NCI-H1048 (cell line): ENCODE measurements at regions not wholly inside any gene's neighbourhood (a gene's known extent, or its start where the extent isn't known, plus 50 kb on each side); places are given as distances from the start of the nearest gene placed in this dataset.

ENCODE experiments used
- DNase-seq: peaks from one replicate; lab custom pipeline; 2025; lab: John Stamatoyannopoulos, UW

DNA sequence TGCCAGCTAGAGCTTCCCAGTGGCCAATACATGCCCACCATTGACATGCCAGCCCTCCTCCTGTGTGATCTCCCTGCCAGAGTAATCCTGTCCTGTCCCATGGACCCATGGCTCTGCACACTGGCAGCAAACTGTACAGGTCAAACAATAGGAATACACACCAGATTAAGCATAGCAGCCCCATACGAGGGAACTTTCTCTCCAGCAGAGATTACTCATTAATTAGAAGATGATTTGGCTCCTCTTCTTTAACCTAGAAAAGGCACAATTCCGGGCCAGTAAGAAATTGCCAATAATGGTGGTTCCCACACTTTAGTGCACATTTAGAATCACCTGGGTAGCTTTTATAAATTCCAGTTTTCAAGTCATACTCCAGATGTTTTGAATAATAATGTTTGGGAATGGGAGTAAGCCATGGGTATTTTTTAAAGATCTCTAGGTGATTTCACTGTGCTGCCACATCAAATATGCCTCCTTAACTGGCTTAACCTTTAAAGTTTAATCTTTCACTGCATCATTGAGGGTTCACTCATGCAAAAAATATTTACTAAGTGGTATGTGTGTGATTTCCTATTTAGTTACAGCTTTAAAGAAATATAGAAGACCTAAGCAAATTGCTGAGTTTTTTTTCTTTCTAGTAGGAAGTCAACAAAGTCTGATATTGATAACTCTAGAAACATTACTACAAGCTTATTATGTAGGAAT is 277.6 kb upstream of the NWD2 start:
- no peak for DNase-seq

DNA sequence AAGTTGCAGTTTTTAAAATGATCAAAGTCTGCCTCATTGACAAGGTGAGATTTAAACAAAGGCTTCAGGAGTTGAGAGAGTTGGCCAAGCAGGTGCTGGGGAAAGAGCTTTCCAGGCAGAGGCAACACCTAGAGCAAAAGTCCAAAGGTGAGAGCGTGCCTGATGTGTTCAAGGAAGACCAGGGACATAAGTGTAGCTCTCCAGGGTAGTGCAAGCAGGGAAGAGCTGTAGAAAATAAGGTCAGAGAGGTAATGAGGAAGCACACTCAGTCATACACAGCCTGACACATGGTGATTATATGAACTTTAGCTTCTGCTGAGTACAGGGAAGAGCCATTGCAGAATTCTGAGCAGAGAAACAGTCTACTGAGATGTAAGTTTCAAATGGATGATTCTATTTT is 265.0 kb upstream of the NWD2 start:
- no peak for DNase-seq

DNA sequence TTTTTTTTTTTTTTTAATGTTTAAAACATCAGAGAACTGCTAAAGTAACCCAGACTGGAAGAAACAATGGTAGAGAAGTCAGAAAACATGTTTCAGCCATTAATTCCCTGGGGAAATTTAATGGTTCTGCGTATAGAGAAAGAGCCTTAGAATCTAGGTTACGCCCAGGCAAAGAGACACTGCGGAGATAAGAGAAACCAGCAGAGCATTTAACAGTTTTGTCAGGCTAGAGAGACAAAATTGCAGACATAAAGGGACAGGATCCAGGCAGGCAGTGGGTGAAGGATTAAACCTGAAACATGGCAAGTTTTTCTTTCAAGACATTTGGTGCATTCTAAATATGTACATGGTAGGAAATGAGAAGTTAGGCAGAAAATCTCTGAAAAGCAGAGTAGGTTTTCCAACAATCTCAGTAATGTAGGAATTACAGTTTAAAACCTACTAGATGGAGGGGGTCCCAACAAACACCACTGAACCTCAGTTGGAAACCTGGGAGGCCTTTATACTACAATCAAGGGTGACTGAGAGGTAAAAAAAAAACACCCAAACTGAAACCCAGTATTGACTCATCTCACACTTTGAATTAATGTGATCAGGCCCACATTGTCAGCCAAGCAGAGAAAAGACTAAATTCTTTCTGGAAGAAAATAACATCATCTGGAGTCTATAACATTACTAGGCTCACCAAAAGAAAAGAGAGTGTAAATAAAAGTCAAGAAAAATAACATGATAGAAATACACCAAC is 254.2 kb upstream of the NWD2 start:
- no peak for DNase-seq

DNA sequence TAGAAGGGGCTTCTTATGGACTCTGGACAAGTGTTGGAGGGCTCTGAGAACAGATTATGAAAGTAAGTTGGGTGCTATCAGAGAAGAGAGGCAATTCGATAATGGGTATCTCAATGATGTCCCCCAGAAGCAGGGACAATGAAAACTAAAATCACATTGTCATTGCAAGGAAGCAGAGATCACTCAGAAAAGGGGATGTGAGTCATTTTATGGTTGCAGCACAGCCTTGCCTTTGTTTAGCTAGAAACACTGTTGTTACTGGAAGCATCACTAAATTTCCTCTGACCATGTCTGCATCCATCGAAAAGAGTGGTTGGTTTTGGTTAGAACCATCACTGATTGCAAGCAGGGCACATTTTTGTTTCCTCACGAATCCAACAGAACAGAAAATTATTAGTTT is 246.8 kb upstream of the NWD2 start:
- no peak for DNase-seq

DNA sequence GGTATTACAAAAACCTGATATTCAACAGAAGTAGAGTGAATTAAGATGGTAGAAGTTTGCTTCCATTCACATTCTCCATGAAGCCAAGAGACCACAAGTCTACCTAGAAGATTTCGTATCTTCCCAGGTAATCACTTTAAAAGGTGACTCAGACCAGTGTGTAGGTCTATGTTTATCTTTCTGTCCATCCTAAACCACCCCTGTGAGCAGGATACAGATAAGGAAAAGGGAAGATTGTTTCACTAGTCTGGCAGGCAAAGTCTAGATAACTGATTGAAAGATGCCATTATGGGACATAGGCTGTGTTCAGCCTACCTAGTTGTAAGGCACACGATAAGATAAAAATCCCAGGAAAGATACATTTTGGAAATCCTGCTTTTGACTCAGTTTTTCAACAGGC is 244.3 kb upstream of the NWD2 start:
- no peak for DNase-seq

DNA sequence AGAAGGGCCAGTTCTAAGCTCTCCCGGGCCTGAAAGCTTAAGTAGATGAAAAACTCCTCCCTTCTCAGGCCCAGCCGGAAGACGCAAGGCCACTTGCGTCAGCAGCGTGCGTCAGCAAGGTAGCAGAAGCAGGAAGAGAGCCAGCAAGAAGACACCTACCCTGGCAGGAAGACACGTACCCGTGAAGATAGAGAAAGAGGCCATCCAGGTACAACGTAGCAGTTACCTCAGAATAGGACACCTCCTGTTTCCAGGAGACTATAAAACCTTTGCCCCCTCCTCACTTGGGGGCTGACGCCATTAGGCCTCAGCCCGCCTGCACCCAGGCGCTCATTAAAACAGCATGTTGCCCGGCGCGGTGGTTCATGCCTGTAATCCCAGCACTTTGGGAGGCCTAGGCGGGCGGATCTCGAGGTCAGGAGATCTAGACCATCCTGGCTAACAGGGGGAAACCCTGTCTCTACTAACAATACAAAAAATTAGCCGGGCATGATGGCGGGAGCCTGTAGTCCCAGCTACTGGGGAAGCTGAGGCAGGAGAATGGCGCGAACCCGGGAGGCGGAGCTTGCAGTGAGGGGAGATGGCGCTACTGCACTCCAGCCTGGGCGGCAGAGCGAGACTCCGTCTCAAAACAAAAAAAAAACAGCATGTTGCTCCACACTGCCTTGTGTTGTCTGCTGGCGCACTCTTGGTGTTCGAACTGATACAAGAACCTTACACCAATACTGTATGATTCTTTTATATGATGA is 242.7 kb upstream of the NWD2 start:
- no peak for DNase-seq

DNA sequence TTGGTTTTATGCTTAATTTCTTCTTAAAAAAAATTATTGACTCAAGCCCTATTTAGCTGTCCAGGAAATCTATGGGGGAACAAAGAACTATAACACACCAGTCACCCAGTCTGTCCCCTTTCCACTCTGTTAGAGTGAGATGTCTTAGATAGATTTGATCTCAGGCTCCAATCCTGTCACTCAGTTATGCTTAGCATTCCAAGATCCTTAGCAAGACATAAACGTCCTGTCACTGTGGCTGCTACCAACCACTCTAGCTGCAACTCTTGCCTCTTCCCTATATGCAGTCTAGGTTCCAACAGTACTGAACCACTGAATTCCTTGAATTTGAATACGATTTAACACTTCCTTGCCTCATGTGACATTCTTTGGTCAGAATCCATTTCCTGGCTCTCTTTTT is 241.9 kb upstream of the NWD2 start:
- DNase-seq: peak; percentile 12

DNA sequence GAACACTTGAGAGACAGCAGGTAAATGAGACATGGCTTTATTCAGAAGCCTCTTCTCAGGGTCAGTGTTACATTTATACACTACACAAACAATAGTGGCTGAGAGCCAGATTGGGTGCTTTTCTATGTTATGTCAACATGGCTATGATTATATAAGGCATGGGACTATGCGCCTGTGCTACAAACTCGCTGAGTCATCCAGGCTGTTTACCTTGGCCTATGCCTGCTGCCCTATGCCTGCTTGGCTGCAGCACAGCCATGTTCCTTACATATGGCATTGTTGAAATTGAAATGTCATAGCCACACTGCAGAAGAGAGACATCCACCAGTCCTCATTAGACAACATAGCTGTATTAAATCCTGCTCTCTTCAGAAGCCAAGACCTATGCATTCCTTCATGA is 236.3 kb upstream of the NWD2 start:
- no peak for DNase-seq

DNA sequence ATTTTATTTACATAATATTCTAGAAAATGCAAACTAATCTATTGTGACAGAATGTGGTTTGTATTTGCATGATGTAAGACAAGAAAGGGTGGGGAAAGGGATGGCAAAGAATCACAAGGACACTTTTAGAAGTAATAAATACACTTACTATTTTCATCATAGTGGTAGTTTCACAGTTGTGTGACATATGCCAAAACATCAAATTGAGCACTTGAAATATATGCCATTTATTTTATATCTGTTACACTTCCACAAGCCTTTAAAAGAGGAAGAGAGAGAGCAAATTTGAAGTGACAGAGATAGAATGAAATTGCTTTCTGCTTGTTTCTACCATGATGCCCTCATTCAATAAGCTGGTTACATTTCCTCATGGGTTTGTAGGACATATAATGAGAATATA is 230.0 kb upstream of the NWD2 start:
- DNase-seq: no peak

DNA sequence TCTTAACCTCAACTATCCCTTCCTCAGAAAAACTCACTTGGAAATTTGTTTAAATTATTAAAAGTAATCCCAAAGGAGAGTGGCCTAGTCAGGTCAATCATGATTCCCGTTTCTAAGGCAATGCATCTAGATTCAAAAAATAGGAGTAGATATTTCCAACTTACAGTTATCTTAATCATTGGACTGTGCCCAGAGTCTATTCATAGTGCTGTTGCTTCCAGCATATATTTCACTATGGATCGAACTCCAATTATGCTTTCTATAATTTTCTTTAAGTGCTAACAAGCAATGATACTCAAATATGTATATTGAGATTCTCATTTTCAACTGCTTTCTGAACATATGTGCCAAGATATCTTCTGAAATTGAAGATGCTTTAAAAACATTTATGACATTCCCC is 229.2 kb upstream of the NWD2 start:
- DNase-seq: no peak

DNA sequence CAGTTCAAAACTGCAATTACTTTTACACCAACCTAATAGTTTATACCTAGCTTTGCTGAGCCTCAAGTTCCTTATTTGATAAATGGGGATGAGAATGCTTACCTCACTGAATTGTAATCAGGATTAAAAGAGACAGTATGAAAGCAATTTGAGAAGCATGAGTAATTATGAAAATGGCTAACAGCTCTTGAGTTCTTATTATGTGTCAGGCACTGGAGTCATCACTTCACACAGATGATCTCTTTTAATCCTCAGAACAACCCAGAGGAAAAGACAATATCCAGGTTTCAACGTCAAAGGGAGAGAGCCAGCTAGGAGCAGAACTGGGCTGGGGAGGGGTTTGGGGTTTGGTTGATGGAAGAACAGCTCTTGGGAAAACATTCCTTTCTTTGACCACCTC is 221.0 kb upstream of the NWD2 start:
- DNase-seq: no peak

DNA sequence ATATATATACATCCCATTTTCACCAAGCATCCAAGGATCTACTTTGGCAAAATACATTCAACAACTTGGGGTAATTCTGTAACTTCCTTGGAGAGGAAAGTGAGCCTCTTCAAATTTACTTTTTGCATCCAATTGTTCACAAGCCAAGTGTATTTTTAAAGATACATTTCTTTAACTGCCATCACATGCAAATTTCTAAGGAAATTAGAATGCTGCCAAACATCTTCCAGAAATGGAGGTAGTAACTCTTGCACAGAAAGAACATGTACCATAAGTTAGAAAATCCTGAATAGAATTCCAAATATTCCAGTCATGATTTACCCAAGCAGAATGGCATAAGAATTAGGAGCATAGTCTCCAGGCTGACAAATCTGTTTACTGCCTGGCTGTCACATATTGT is 220.5 kb upstream of the NWD2 start:
- no peak for DNase-seq

DNA sequence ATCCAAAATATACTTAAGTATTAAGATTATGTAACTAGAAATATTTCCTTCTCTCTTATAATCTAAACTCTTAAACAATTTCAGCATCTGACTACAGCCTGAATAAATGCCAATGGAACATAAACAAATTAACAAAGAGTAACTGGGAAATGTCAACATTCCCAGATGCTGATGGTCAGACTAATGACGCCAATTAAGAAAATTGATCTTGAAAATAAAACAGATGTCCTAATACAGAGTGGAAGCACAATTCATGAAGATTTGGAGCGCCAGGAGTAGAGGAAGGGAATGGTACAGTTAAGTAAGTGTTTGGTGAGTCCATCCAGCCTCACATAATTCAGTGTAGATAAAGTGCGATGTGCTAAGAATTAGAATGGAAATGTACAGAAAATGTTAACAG is 203.7 kb upstream of the NWD2 start:
- no peak for DNase-seq

DNA sequence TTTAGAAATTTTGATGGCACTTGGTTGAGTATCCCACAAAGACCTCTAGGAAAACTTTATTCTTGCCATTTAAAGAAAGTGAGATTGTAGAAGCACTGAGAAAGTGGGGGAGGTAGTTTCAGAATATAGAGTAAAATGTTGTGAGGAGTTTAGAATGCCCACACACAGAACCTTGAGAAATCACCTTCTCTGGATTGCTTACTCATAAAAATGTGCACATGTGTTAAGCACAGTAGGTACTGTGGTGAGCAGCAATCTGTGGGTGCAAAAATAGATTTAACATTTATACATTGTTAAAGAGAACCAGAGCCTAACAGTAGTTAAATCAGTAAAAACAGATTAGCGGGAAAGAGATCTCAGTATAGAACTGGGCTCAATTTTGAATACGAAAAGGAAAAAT is 201.2 kb upstream of the NWD2 start:
- DNase-seq: no peak

DNA sequence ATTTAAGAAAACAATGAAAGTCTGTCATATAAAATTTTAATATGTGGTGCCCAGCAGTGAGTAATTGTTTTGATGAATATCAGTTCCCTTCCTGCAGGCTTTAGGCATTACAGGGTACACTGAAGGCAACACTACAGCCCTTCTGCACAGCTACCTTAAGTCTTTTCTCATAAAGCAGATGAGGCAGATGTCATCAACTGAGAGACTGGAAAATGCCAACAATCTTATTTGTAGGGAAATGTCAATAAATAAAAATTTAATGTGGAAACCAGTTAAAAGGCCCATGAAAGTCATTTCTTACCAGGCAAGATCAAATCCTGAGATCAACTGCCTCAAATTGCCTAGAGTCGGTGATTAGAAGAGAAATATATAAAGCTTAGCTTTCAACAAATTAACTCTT is 193.4 kb upstream of the NWD2 start:
- no peak for DNase-seq

DNA sequence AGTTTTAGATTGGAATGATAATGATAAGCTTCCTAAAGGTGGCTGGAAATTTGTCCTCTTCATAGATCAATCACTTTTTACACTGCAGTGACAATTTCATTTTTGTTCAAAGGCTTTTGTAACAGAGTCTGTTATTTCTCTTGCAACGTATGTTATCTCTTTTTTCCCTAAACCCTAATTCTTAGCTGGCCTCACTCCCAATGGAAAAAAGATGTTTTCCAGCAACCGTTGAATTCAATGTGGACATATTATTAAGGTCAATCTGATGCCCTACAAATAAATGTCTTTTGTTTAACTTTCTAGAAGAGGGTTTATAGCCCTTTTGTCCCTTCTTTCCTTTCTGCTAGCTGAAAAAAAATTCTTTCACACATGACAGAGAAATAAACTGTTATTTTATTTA is 192.7 kb upstream of the NWD2 start:
- DNase-seq: no peak

DNA sequence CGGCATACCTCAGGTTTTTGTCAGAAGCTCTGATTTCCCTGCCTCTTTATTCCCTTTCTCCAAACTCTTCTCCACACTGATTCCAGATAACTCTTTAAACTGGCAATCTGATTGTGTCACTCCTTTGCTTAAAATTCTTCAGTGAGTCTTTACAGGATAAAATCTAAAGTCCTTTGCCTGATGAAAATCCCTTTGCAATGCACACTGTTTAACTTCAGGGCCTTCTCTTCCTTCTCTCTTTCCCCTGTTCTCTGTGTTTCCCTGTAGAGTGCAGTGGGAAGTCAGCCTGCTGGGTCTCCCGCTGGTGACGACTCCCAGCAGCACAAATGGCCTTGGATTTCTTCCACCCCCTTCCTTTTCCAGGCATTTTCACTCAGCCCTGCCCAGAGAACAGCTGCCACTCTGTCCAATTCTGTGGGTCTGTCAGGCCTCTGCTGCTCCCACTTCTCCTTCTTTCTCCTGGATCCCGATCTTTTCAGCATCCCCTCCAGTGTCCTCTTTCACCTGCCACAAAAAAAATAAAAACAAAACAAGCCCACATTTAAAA is 189.9 kb upstream of the NWD2 start:
- no peak for DNase-seq

DNA sequence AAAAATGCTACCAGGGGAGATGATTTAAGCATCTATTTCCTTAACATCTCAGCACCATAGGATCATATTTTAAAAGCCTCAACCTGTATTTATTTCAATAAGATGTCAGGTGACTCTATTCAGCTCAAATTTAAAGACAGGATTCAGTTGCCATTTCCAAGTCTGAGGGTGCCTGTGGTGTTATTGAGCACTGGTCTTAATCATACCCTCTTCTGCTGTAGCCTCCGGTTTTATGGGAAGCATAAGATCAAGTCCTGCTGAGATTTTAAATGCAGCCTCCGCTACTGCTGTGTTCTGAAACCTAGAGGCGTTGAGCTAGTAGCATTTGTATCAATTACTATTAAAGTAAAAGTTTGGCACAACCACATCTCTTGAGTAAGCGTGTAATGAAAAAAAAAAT is 185.7 kb upstream of the NWD2 start:
- no peak for DNase-seq

DNA sequence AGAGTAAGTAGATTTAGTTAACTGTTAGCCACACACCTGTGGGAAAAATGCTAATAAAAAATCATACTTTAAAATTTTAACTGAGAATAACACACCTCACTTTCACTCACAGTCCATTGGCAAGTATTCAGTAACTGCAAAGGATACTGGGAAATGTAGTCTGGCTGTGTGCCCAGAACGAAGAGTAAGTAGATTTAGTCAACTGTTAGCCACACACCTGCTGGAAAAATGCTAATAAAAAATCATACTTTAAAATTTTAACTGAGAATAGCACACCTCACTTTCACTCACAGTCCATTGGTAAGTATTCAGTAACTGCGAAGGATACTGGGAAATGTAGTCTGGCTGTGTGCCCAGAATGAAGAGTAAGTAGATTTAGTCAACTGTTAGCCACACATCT is 178.4 kb upstream of the NWD2 start:
- no peak for DNase-seq

DNA sequence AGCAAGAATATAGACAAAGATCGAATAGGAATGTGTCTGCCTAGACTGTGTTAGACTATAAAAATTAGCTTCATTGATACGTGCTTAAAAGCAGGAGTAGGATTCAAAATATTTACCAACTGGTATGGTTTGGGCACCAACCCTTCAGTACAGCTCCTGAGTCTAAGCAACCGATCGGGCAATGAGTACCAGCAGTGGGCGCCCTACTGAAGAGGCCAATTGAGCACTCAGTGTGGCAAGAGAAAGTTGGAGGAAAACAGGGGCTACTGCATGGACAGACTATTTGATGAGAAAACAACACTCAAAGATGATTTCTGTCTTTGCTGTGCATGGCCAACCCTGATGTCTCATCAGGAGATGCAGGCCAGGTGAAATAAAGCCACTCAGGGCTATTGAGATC is 176.0 kb upstream of the NWD2 start:
- DNase-seq: no peak

DNA sequence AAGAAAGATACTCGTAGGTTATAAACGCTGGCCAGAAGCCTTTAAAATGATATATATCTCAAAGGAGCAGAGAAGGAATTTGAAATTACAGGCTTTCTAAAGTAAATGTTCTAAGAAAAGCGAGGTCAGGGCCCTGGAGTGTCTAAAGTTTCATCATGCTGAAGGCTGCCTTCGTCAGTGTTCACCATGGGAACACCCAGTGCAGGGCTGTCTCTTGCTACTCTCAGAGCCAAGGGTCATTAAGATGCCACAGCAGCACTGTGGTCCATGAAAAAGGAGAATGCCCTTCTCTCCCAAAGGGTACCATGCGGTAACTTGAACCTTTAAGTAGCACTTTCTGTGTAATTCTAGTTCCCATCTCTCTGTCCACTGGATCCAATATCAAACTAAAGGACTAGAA is 174.5 kb upstream of the NWD2 start:
- no peak for DNase-seq

DNA sequence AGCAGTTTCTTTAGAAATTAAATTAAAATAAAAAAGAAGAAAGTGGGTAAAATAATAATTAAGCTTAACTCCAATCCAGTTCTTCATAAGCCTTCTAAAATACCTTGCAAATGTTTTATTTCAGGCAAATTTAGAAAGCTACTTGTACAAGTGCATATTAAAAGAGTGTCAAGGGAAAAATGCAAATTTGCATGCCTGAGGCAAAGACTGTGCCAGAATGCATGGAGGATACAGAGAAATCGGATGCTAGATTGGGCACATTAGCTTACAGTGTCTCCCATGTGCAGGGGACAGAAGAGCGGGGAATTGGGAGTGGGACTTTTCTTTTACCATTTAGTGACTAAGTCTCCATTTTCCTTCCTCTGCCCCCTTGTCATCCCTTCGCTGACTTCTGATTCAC is 173.0 kb upstream of the NWD2 start:
- DNase-seq: peak; percentile 62

DNA sequence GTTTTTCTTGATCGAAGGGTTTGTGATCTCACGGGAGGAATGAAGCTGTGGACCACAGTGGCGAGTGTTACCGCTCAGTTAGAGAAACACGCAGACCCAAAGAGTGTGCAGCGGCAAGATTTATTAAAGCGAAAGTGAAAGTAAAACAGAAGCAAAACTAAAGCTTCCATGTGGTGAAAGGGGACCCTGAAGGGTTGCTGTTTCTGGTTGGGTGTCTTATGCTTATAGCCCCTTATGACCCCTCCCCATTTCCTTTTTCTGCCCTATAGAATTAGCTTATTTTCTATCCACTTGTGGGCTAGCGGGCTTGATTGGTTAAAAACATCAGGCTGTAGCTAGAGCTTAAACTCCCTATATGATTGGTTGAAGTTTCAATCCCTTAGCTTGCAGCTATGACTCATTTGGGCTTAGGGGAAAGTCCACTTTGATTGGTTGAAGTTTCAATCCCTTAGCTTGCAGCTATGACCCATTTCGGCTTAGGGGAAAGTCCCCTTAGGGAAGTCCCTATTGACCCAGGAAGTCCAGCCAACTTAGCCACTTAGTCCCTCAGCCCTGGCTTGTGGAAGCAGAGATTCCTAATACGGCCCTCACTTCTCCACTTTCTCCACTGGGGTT is 171.2 kb upstream of the NWD2 start:
- no peak for DNase-seq
